ENCODE measurements at regions not wholly inside any gene's neighbourhood (a gene's known extent, or its start where the extent isn't known, plus 50 kb on each side); places are given as distances from the start of the nearest gene placed in this dataset.

GRCh38 chr14:34229140-34229539 is 232.9 kb downstream of the SPTSSA start:
- TF ChIP-seq CTCF (IDR thresholded peaks at IDR 0.05; ENCODE audit: extremely low read depth in 1 of 2, insufficient read depth in 1 of 2, low read depth in 1 of 2, low read length in 2 of 2) (no peak), POLR2AphosphoS5 (IDR thresholded peaks at IDR 0.05; ENCODE audit: insufficient read depth, low read depth, low read length) (no peak), EZH2 (IDR thresholded peaks at IDR 0.05; ENCODE audit: borderline replicate concordance, low read depth, low read length, severe bottlenecking) (no peak), MYC (IDR thresholded peaks at IDR 0.05; ENCODE audit: low read depth, low read length) (no peak), MAX (IDR thresholded peaks at IDR 0.05; ENCODE audit: insufficient read depth, insufficient read length) (no peak), POLR2A (IDR thresholded peaks at IDR 0.05; ENCODE audit: low read depth, low read length) (no peak), JUN (IDR thresholded peaks at IDR 0.05; ENCODE audit: borderline replicate concordance, insufficient read depth, insufficient read length, low read depth) (no peak), FOS (IDR thresholded peaks at IDR 0.05; ENCODE audit: borderline replicate concordance, insufficient read depth, low read length) (no peak)

Measured in endothelial cell of umbilical vein (primary cell).